Upper lobe of left lung (tissue), 6 donors: ENCODE measurements at regions not wholly inside any gene's neighbourhood (a gene's known extent, or its start where the extent isn't known, plus 50 kb on each side); places are given as distances from the start of the nearest gene placed in this dataset.
"Not testable (repeated sequence)": the region's sequence is repeated elsewhere in the genome, so short reads cannot be mapped to it uniquely, and the experiment has no call there.

ENCODE experiments used
- ATAC-seq, 2 donors: fragments of 200-7000 bp; cut with Tn5 transposase; one replicate each; pipeline ENCODE4 v1.9.1; 2022; ENCODE audit warnings: mild to moderate bottlenecking in 2 of 2, moderate library complexity in 2 of 2; ENCODE audit not compliant: low FRiP score in 2 of 2
- DNase-seq, 2 donors: peaks; one replicate each; pipeline ENCODE4 v3.0.0-alpha.2; 2019 to 2020
- H3K27ac ChIP-seq, 4 donors: fragments of 200-600 bp; sonication (generic); one replicate each; pipeline ENCODE4 v1.5.1; 2016 to 2019
- H3K27me3 ChIP-seq, 4 donors: fragments of 200-600 bp; sonication (generic); one replicate each; pipeline ENCODE4 v1.5.1; 2017 to 2019
- H3K36me3 ChIP-seq, 4 donors: fragments of 200-600 bp; sonication (generic); one replicate each; pipeline ENCODE4 v1.5.1; 2016 to 2019
- H3K4me1 ChIP-seq, 4 donors: fragments of 200-600 bp; sonication (generic); one replicate each; pipeline ENCODE4 v1.5.1; 2018 to 2019
- H3K4me3 ChIP-seq, 4 donors: fragments of 200-600 bp; sonication (generic); one replicate each; pipeline ENCODE4 v1.5.1; 2017 to 2019; ENCODE audit warnings: mild to moderate bottlenecking in 2 of 4, moderate library complexity in 1 of 4
- H3K9me3 ChIP-seq, 4 donors: fragments of 200-600 bp; sonication (generic); one replicate each; pipeline ENCODE4 v1.5.1; 2018 to 2019
- CTCF ChIP-seq, 6 experiments: fragments of 450-650 bp in 4 of 6; fragments of 200-600 bp in 2 of 6; sonication (generic) in 2 of 6; IDR thresholded peaks; one replicate each; pipeline ENCODE4 v1.5.1; 2016 to 2019; ENCODE audit warnings: antibody characterized with exemption in 6 of 6
- EP300 ChIP-seq, 4 donors: sonication (generic); formaldehyde crosslinking; IDR thresholded peaks; one replicate each; pipeline ENCODE4 v1.5.1; 2017; ENCODE audit warnings: antibody characterized with exemption in 4 of 4, control low read depth in 2 of 4
- POLR2A ChIP-seq, 4 donors: fragments of 450-650 bp; IDR thresholded peaks; one replicate each; pipeline ENCODE4 v1.5.1; 2016 to 2017; ENCODE audit warnings: antibody characterized with exemption in 4 of 4, mild to moderate bottlenecking in 2 of 4
- POLR2AphosphoS5 ChIP-seq, 2 donors: sonication (generic); formaldehyde crosslinking; IDR thresholded peaks; one replicate each; pipeline ENCODE4 v1.5.1; 2017; ENCODE audit warnings: antibody characterized with exemption in 2 of 2
- WGBS, 2 donors: methylation state at CpG; one replicate each; pipeline ENCODE4 v1.1.5; 2017 to 2018; 5-methylcytosine and 5-hydroxymethylcytosine counted together
- donor health status: DM: no; HTN: no; CAD: no; lungs with moderate emphysema.
- donor health status: DM: no; HTN: yes; CAD: no; lungs with severe emphysema.

GRCh38 chr4:104286867-104287266 is 207.8 kb downstream of the CXXC4 start:
- Histone ChIP-seq H3K4me1 (no peaks in the 10 kb centered on the region), H3K27ac (no peak overlapping the region), H3K36me3 (no peaks in the 10 kb centered on the region), H3K4me3 (no peak overlapping the region), H3K9me3 (no peaks in the 10 kb centered on the region), H3K27me3 (no peaks in the 10 kb centered on the region)
- no peak for DNase-seq
- no peak for ATAC-seq
- TF ChIP-seq EP300 (IDR thresholded peaks at IDR 0.05) (no peak), CTCF (IDR thresholded peaks at IDR 0.05) (no peak), POLR2A (IDR thresholded peaks at IDR 0.05) (no peak), POLR2AphosphoS5 (IDR thresholded peaks at IDR 0.05) (no peak)

DNA sequence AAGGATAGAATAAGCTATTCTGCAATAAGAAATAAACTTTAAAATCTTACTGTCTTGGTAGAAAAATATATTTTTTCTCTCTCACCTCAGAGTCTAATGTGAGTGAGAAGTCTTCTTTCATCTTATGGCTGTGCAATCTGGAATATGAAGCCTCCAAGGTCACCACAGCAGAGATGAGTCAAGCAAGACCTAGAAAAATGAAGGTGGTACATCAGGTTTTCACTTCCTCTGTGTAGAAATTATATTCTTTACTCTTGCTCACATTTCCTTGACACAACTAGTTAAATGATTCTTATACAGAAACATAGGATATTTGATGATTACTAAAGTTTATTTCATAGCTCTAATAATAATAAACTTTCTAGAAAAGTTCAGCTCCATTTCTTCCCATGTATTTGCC is 211.4 kb downstream of the CXXC4 start:
- Histone ChIP-seq H3K4me1 (no peaks in the 10 kb centered on the region), H3K4me3 (no peak overlapping the region), H3K27me3 (no peaks in the 10 kb centered on the region), H3K27ac (no peak overlapping the region), H3K36me3 (no peaks in the 10 kb centered on the region), H3K9me3 (no peaks in the 10 kb centered on the region)
- no peak for TF ChIP-seq CTCF (IDR thresholded peaks at IDR 0.05)
- no peak for TF ChIP-seq POLR2AphosphoS5 (IDR thresholded peaks at IDR 0.05)
- no peak for TF ChIP-seq POLR2A (IDR thresholded peaks at IDR 0.05)
- TF ChIP-seq EP300 (IDR thresholded peaks at IDR 0.05): no peak
- DNase-seq (no peak), ATAC-seq (no peak)

DNA sequence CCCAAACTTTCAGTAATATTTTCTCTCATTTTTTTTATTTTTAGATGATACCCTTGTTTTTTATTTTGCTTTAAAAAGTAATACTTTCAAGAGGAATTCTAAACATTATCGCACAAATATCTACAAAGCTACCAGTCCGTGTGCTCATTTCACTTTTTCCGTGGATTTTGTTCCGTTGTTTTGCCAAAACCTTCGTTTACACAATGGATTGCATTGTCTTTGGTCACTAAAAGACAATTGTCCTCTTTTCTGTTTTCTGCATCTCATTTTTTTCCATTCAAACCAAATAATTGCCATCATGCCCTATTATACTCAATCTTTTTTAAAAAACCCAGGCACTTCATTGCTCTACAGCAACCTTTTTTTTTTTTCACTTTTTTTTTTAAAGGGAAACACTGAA is 214.9 kb downstream of the CXXC4 start:
- Histone ChIP-seq H3K27ac (no peak overlapping the region), H3K9me3 (no peaks in the 10 kb centered on the region), H3K36me3 (no peaks in the 10 kb centered on the region), H3K4me3 (no peak overlapping the region), H3K4me1 (no peaks in the 10 kb centered on the region), H3K27me3 (no peaks in the 10 kb centered on the region)
- ATAC-seq (no peak), DNase-seq (no peak)
- WGBS, 2 donors: 75 to 77% methylated on average over 5 of the region's 5 CpGs
- TF ChIP-seq EP300 (IDR thresholded peaks at IDR 0.05) (no peak), POLR2A (IDR thresholded peaks at IDR 0.05) (no peak), CTCF (IDR thresholded peaks at IDR 0.05) (no peak), POLR2AphosphoS5 (IDR thresholded peaks at IDR 0.05) (no peak)

DNA sequence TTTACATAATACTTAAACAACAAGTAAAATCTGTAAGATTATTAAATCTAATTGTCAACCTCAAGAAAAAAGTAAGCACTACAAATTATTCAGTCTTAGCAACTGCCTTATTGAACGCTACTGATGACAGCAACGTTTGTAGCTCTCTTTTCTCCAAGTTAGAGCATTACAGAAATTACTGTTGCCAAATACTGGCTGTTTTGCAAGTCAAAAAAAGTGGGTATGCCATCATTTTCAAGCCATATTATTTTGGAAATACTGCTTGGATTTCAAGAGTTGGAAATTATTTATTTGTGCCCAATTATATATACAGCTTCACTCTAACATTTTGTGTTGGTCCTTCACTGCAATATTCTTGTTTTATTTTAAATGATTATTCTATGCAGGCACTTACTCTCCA is 221.7 kb downstream of the CXXC4 start:
- no peaks in the 10 kb centered on the region for H3K9me3 ChIP-seq
- WGBS, 2 donors: 62 to 66% methylated on average over 2 of the region's 2 CpGs
- TF ChIP-seq POLR2AphosphoS5 (IDR thresholded peaks at IDR 0.05) (no peak), CTCF (IDR thresholded peaks at IDR 0.05) (no peak), POLR2A (IDR thresholded peaks at IDR 0.05) (no peak), EP300 (IDR thresholded peaks at IDR 0.05) (no peak)
- H3K27me3 ChIP-seq: no peaks in the 10 kb centered on the region
- no peak overlapping the region for H3K4me3 ChIP-seq
- no peaks in the 10 kb centered on the region for H3K36me3 ChIP-seq
- ATAC-seq: no peak
- DNase-seq: no peak
- no peak overlapping the region for H3K27ac ChIP-seq
- H3K4me1 ChIP-seq: no peaks in the 10 kb centered on the region

- not testable (repeated sequence) for DNase-seq, H3K27me3 ChIP-seq, H3K4me3 ChIP-seq, ATAC-seq, H3K4me1 ChIP-seq, H3K9me3 ChIP-seq, H3K36me3 ChIP-seq, H3K27ac ChIP-seq
- WGBS, 2 donors: 90 to 97% methylated on average over 4 to 5 of the region's 5 CpGs
These were observed 225.1 kb downstream of the CXXC4 start for GRCh38 chr4:104269603-104270002.
